ENCODE measurements at regions not wholly inside any gene's neighbourhood (a gene's known extent, or its start where the extent isn't known, plus 50 kb on each side); places are given as distances from the start of the nearest gene placed in this dataset.

DNA sequence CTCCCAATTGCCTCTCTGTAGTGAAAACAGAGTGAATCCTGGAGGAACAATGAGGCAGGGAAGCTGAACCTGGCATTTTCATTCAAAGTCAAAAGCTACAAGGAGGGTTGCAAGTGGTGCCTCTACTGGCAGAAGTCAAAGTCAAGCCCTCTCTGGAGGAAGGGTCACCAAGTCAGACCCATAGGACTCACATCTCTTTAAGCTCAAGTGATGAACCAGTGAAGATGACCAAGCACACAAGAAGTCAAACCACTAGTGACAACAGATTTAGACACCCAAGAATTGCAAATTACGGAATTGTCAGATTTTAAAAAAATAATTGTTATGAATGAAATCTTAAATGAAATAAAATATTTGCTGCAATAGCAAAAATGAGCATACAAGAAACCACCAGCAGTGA lies 81.1 kb upstream of the ATP1B1 start:
- TF ChIP-seq EZH2phosphoT487 (IDR thresholded peaks at IDR 0.05; ENCODE audit: borderline replicate concordance, low read depth, low read length): no peak
- TF ChIP-seq, protein P1, sequence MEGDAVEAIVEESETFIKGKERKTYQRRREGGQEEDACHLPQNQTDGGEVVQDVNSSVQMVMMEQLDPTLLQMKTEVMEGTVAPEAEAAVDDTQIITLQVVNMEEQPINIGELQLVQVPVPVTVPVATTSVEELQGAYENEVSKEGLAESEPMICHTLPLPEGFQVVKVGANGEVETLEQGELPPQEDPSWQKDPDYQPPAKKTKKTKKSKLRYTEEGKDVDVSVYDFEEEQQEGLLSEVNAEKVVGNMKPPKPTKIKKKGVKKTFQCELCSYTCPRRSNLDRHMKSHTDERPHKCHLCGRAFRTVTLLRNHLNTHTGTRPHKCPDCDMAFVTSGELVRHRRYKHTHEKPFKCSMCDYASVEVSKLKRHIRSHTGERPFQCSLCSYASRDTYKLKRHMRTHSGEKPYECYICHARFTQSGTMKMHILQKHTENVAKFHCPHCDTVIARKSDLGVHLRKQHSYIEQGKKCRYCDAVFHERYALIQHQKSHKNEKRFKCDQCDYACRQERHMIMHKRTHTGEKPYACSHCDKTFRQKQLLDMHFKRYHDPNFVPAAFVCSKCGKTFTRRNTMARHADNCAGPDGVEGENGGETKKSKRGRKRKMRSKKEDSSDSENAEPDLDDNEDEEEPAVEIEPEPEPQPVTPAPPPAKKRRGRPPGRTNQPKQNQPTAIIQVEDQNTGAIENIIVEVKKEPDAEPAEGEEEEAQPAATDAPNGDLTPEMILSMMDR (conservative IDR thresholded peaks at IDR 0.05; ENCODE audit: low read length): no peak
- H3K4me3 ChIP-seq (ENCODE audit: low read depth, low read length, poor library complexity, severe bottlenecking): no peak overlapping the region
- DNase-seq (ENCODE audit: low spot score): no peak
- no peaks in the 10 kb centered on the region for H4K20me1 ChIP-seq (ENCODE audit: insufficient read depth, low read length)
- BruUV-seq (replicated peaks): no TSS peak
- H3K27ac ChIP-seq (ENCODE audit: low read depth, low read length, poor library complexity, severe bottlenecking): no peak overlapping the region
- no peak overlapping the region for H2AFZ ChIP-seq (ENCODE audit: low read length)
- no peaks in the 10 kb centered on the region for H3K9me2 ChIP-seq (ENCODE audit: insufficient read depth, low read length)
- H3K4me1 ChIP-seq (ENCODE audit: insufficient read depth, low read length, poor library complexity, severe bottlenecking): peaks cover 5% of the 10 kb centered on the region
- no peaks in the 10 kb centered on the region for H3K36me3 ChIP-seq (ENCODE audit: insufficient read depth, low read length)
- no peak overlapping the region for H3K4me2 ChIP-seq (ENCODE audit: low read length)
- POLR2A ChIA-PET: no interaction called here
- CTCF ChIA-PET (ENCODE audit: unreplicated experiment): no interaction called here
- intact Hi-C loops (cut with micrococcal nuclease; ENCODE audit: unreplicated experiment): no loop called here
- no peaks in the 10 kb centered on the region for H3K9me3 ChIP-seq (ENCODE audit: low read length)
- no peaks in the 10 kb centered on the region for H3K79me2 ChIP-seq (ENCODE audit: insufficient read depth, low read depth, low read length)

DNA sequence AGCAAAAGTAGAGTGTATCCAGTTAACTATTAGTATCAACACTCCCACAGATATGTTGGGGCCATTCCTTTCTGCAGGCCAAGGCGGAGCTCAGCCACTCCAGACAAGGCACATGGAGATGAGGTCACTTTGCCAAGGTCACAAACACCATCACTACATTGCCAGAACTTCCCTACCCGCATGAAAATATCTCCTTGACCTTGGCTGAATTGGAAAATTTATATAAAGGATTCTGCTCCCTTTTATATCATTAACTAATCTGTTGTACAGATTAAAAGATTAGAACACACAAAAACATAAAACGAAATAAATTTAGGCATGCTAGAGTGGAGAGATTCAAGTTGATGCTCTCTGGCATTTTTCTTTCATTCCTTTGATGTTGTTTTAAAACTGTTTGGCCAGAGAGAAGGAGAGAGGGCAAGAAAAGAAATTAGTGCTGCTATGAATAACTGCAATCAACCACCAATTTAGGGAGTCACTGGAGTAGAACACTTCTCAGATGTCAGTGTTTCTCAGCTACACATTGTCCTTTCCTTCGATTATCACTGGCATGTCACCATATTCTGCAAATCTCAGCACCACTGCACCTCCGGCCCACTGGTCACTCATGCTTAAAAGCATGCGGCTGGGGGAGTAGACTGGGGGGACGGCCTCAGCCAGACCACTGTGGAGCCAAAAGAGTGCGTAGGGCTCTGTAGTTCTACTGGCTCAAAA lies 78.7 kb upstream of the ATP1B1 start:
- Histone ChIP-seq H3K4me3 (ENCODE audit: low read depth, low read length, poor library complexity, severe bottlenecking) (no peak overlapping the region), H3K79me2 (ENCODE audit: insufficient read depth, low read depth, low read length) (no peaks in the 10 kb centered on the region), H3K27ac (ENCODE audit: low read depth, low read length, poor library complexity, severe bottlenecking) (no peak overlapping the region), H3K4me1 (ENCODE audit: insufficient read depth, low read length, poor library complexity, severe bottlenecking) (peaks cover 5% of the 10 kb centered on the region), H3K9me3 (ENCODE audit: low read length) (no peaks in the 10 kb centered on the region), H3K9me2 (ENCODE audit: insufficient read depth, low read length) (no peaks in the 10 kb centered on the region), H2AFZ (ENCODE audit: low read length) (no peak overlapping the region), H3K4me2 (ENCODE audit: low read length) (no peak overlapping the region), H3K36me3 (ENCODE audit: insufficient read depth, low read length) (no peaks in the 10 kb centered on the region), H4K20me1 (ENCODE audit: insufficient read depth, low read length) (no peaks in the 10 kb centered on the region)
- TF ChIP-seq EZH2phosphoT487 (IDR thresholded peaks at IDR 0.05; ENCODE audit: borderline replicate concordance, low read depth, low read length): no peak
- TF ChIP-seq, protein P1 (conservative IDR thresholded peaks at IDR 0.05; ENCODE audit: low read length): no peak
- intact Hi-C loops (cut with micrococcal nuclease; ENCODE audit: unreplicated experiment): no loop called here
- no TSS peak for BruUV-seq (replicated peaks)
- POLR2A ChIA-PET: no interaction called here
- CTCF ChIA-PET (ENCODE audit: unreplicated experiment): no interaction called here
- DNase-seq (ENCODE audit: low spot score): no peak

DNA sequence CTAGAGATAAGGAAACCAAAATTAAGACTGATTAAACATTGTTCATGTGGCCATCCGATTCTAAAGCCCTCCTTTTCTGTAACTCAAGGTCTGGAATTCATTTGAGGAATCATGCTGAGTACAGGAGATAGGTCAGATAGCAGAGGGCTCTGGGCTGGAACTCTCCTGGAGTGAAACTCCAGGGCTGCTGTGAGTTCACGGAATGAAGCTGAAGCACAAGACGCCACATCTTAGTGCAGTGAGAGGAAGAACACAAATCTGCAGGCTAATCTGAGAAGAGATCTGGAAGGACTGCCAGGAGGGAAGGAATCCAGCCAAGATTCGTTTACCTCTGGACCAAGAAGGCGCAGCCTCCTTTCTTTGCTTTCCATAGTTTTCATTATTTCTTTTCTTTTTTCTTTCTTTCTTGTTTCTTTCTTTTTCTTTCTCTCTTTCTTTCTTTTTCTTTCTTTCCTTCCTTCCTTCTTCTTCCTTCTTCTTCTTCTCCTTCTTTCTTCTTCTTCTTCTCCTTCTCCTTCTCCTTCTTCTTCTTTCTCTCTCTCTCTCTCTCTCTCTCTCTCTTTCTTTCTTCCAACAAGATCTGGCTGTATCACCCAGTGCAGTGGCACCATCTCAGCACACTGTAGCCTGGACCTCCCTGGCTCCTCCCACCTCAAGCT lies 74.8 kb upstream of the ATP1B1 start:
- H3K4me1 ChIP-seq (ENCODE audit: insufficient read depth, low read length, poor library complexity, severe bottlenecking): no peaks in the 10 kb centered on the region
- CTCF ChIA-PET (ENCODE audit: unreplicated experiment): no interaction called here

More for the DNA sequence above, 74.8 kb upstream of the ATP1B1 start:
- H3K27ac ChIP-seq (ENCODE audit: low read depth, low read length, poor library complexity, severe bottlenecking): no peak overlapping the region
- no peaks in the 10 kb centered on the region for H3K36me3 ChIP-seq (ENCODE audit: insufficient read depth, low read length)
- intact Hi-C loops (cut with micrococcal nuclease; ENCODE audit: unreplicated experiment): no loop called here
- TF ChIP-seq EZH2phosphoT487 (IDR thresholded peaks at IDR 0.05; ENCODE audit: borderline replicate concordance, low read depth, low read length): no peak
- TF ChIP-seq, protein P1 (conservative IDR thresholded peaks at IDR 0.05; ENCODE audit: low read length): no peak
- H3K4me2 ChIP-seq (ENCODE audit: low read length): no peak overlapping the region
- H3K9me2 ChIP-seq (ENCODE audit: insufficient read depth, low read length): no peaks in the 10 kb centered on the region
- H2AFZ ChIP-seq (ENCODE audit: low read length): no peak overlapping the region
- POLR2A ChIA-PET: no interaction called here
- 0 out of 2 replicates have a peak, but pooled peaks cover 3% of the 10 kb centered on the region for H3K9me3 ChIP-seq (ENCODE audit: low read length)
- H3K79me2 ChIP-seq (ENCODE audit: insufficient read depth, low read depth, low read length): no peaks in the 10 kb centered on the region
- H4K20me1 ChIP-seq (ENCODE audit: insufficient read depth, low read length): no peaks in the 10 kb centered on the region
- H3K4me3 ChIP-seq (ENCODE audit: low read depth, low read length, poor library complexity, severe bottlenecking): no peak overlapping the region
- no peak for DNase-seq (ENCODE audit: low spot score)
- BruUV-seq (replicated peaks): no TSS peak
